Gastroesophageal sphincter (tissue), 4 donors: ENCODE measurements at regions not wholly inside any gene's neighbourhood (a gene's known extent, or its start where the extent isn't known, plus 50 kb on each side); places are given as distances from the start of the nearest gene placed in this dataset.

Experiments used
- ATAC-seq: fragments of 150-250 bp; one replicate; pipeline ENCODE4 v1.9.1; 2016; ENCODE audit warnings: mild to moderate bottlenecking, moderate library complexity
- H3K27ac ChIP-seq, 4 donors: fragments of 200-600 bp; sonication (generic) in 3 of 4; 1 replicate in 3 of 4; 2 replicates in 1 of 4; pipeline ENCODE4 v1.5.1; 2016 to 2019
- H3K27me3 ChIP-seq: fragments of 200-600 bp; sonication (generic); one replicate; pipeline ENCODE4 v1.5.1; 2019
- H3K36me3 ChIP-seq, 2 donors: fragments of 200-600 bp; sonication (generic); one replicate each; pipeline ENCODE4 v1.5.1; 2019; ENCODE audit warnings: control low read depth in 1 of 2
- H3K4me1 ChIP-seq, 3 donors: fragments of 200-600 bp; sonication (generic); 1 replicate in 2 of 3; 2 replicates in 1 of 3; pipeline ENCODE4 v1.5.1; 2016 to 2019; ENCODE audit warnings: control low read depth in 2 of 3
- H3K4me3 ChIP-seq, 2 donors: fragments of 200-600 bp; sonication (generic); one replicate each; pipeline ENCODE4 v1.5.1; 2019; ENCODE audit warnings: mild to moderate bottlenecking in 1 of 2, moderate library complexity in 1 of 2
- H3K9me3 ChIP-seq, 3 donors: fragments of 200-600 bp; sonication (generic); one replicate each; pipeline ENCODE4 v1.5.1; 2017 to 2019; ENCODE audit warnings: control low read depth in 2 of 3
- CTCF ChIP-seq, 4 experiments: fragments of 200-600 bp in 2 of 4; fragments of 450-650 bp in 2 of 4; sonication (generic) in 1 of 4; IDR thresholded peaks; one replicate each; pipeline ENCODE4 v1.5.1; 2017 to 2019; ENCODE audit warnings: antibody characterized with exemption in 4 of 4, mild to moderate bottlenecking in 2 of 4, moderate library complexity in 2 of 4
- EP300 ChIP-seq: sonication (generic); formaldehyde crosslinking; IDR thresholded peaks from one replicate; pipeline ENCODE4 v1.6.1; 2017; ENCODE audit warnings: antibody characterized with exemption, mild to moderate bottlenecking
- POLR2A ChIP-seq, 2 donors: fragments of 450-650 bp; IDR thresholded peaks; one replicate each; pipeline ENCODE4 v1.6.1; 2017; ENCODE audit warnings: antibody characterized with exemption in 2 of 2, mild to moderate bottlenecking in 2 of 2, moderate library complexity in 1 of 2
- POLR2AphosphoS5 ChIP-seq: sonication (generic); formaldehyde crosslinking; IDR thresholded peaks from one replicate; pipeline ENCODE4 v1.6.1; 2017; ENCODE audit warnings: antibody characterized with exemption
- WGBS, 2 donors: methylation state at CpG; one replicate each; pipeline ENCODE4 v1.1.5; 2018; ENCODE audit warnings: low coverage in 1 of 2; 5-methylcytosine and 5-hydroxymethylcytosine counted together

- Histone ChIP-seq H3K4me3 (no peak overlapping the region), H3K27me3 (no peaks in the 10 kb centered on the region), H3K36me3 (no peaks in the 10 kb centered on the region), H3K9me3 (no peaks in the 10 kb centered on the region), H3K27ac (no peak overlapping the region), H3K4me1 (no peaks in the 10 kb centered on the region)
- TF ChIP-seq EP300 (no peak), POLR2AphosphoS5 (no peak), POLR2A (IDR thresholded peaks at IDR 0.05) (no peak), CTCF (IDR thresholded peaks at IDR 0.05) (no peak)
- no peak for ATAC-seq
- WGBS, 2 donors = 40 to 84% methylated on average over 1 of the region's 1 CpG
These were observed 176.3 kb upstream of the CD180 start for GRCh38 chr5:67372887-67373286.

- H3K4me1 ChIP-seq = peaks cover 0 to 2% (median 0%) of the 10 kb centered on the region in 3 donors
- no peaks in the 10 kb centered on the region for H3K36me3 ChIP-seq
- no peak for TF ChIP-seq EP300
- no peak for TF ChIP-seq POLR2AphosphoS5
- no peak for TF ChIP-seq POLR2A (IDR thresholded peaks at IDR 0.05)
- no peak for TF ChIP-seq CTCF (IDR thresholded peaks at IDR 0.05)
- no peak overlapping the region for H3K27ac ChIP-seq
- H3K27me3 ChIP-seq = no peaks in the 10 kb centered on the region
- no peak overlapping the region for H3K4me3 ChIP-seq
- no peaks in the 10 kb centered on the region for H3K9me3 ChIP-seq
- WGBS, 2 donors = 63 to 75% methylated on average over 1 of the region's 1 CpG
- ATAC-seq = no peak
These were observed 175.3 kb upstream of the CD180 start for GRCh38 chr5:67371924-67372323.

GRCh38 chr5:67366691-67367395 is 170.2 kb upstream of the CD180 start:
- ATAC-seq = no peak
- TF ChIP-seq POLR2A (IDR thresholded peaks at IDR 0.05) = no peak
- TF ChIP-seq POLR2AphosphoS5 = no peak
- no peak for TF ChIP-seq EP300
- no peak for TF ChIP-seq CTCF (IDR thresholded peaks at IDR 0.05)
- Histone ChIP-seq H3K36me3 (no peaks in the 10 kb centered on the region), H3K27ac (peak overlapping the region in 1 of 4 donors; percentile 28), H3K4me3 (no peak overlapping the region), H3K27me3 (no peaks in the 10 kb centered on the region), H3K9me3 (no peaks in the 10 kb centered on the region), H3K4me1 (peaks cover 0 to 7% (median 4%) of the 10 kb centered on the region in 3 donors)
- WGBS, 2 donors = 57 to 58% methylated on average over 5 of the region's 5 CpGs

- WGBS, 2 donors = 97% methylated on average over 8 of the region's 8 CpGs; no CpG with 5 or more reads in 1 of the 2 donors
- TF ChIP-seq EP300 (no peak), CTCF (IDR thresholded peaks at IDR 0.05) (no peak), POLR2AphosphoS5 (no peak), POLR2A (IDR thresholded peaks at IDR 0.05) (no peak)
- no peaks in the 10 kb centered on the region for H3K27me3 ChIP-seq
- peaks cover 0 to 12% (median 4%) of the 10 kb centered on the region in 3 donors for H3K4me1 ChIP-seq
- H3K36me3 ChIP-seq = no peaks in the 10 kb centered on the region
- H3K4me3 ChIP-seq = no peak overlapping the region
- ATAC-seq = no peak
- no peak overlapping the region for H3K27ac ChIP-seq
- no peaks in the 10 kb centered on the region for H3K9me3 ChIP-seq
These were observed 169.7 kb upstream of the CD180 start for GRCh38 chr5:67366276-67366675.

- H3K4me3 ChIP-seq = no peak overlapping the region
- H3K4me1 ChIP-seq = peaks cover 0 to 13% (median 4%) of the 10 kb centered on the region in 3 donors
- TF ChIP-seq EP300 = no peak
- no peak for TF ChIP-seq CTCF (IDR thresholded peaks at IDR 0.05)
- no peak for TF ChIP-seq POLR2AphosphoS5
- TF ChIP-seq POLR2A (IDR thresholded peaks at IDR 0.05) = no peak
- WGBS, 2 donors = 90% methylated on average over 1 of the region's 3 CpGs; no CpG with 5 or more reads in 1 of the 2 donors
- no peaks in the 10 kb centered on the region for H3K9me3 ChIP-seq
- no peak overlapping the region for H3K27ac ChIP-seq
- ATAC-seq = no peak
- H3K27me3 ChIP-seq = no peaks in the 10 kb centered on the region
- H3K36me3 ChIP-seq = no peaks in the 10 kb centered on the region
These were observed 167.9 kb upstream of the CD180 start for GRCh38 chr5:67364381-67364970.
